Superior temporal gyrus (tissue), 1 donor: ENCODE measurements at regions not wholly inside any gene's neighbourhood (a gene's known extent, or its start where the extent isn't known, plus 50 kb on each side); places are given as distances from the start of the nearest gene placed in this dataset.

Source experiments
- DNase-seq: peaks from one replicate; pipeline ENCODE4 v3.0.0-alpha.2; 2016; ENCODE audit errors: extremely low spot score

GRCh38 chr5:93886098-93886806, 144.9 kb upstream of the POU5F2 start:
- no peak for DNase-seq

GRCh38 chr5:93884254-93884653, 142.9 kb upstream of the POU5F2 start:
- no peak for DNase-seq

GRCh38 chr5:93883459-93883858, 142.1 kb upstream of the POU5F2 start:
- DNase-seq = no peak

- no peak for DNase-seq
These were observed 134.3 kb upstream of the POU5F2 start for GRCh38 chr5:93875693-93876092.

GRCh38 chr5:93874491-93874890, 133.1 kb upstream of the POU5F2 start:
- no peak for DNase-seq

GRCh38 chr5:93874080-93874479, 132.7 kb upstream of the POU5F2 start:
- no peak for DNase-seq

GRCh38 chr5:93873211-93873736, 131.9 kb upstream of the POU5F2 start:
- no peak for DNase-seq

GRCh38 chr5:93870649-93871048, 129.2 kb upstream of the POU5F2 start:
- no peak for DNase-seq

- DNase-seq = no peak
These were observed 127.5 kb upstream of the POU5F2 start for GRCh38 chr5:93868851-93869250.

GRCh38 chr5:93850311-93850710, 108.9 kb upstream of the POU5F2 start:
- no peak for DNase-seq

- DNase-seq = no peak
These were observed 104.0 kb upstream of the POU5F2 start for GRCh38 chr5:93845376-93845775.

- no peak for DNase-seq
These were observed 90.0 kb upstream of the POU5F2 start for GRCh38 chr5:93831449-93831848.

GRCh38 chr5:93830893-93831292, 89.5 kb upstream of the POU5F2 start:
- no peak for DNase-seq

- no peak for DNase-seq
These were observed 87.9 kb upstream of the POU5F2 start for GRCh38 chr5:93829346-93829745.

GRCh38 chr5:93821891-93822415, 80.6 kb upstream of the POU5F2 start:
- no peak for DNase-seq

- DNase-seq = no peak
These were observed 78.3 kb upstream of the POU5F2 start for GRCh38 chr5:93819668-93820067.

GRCh38 chr5:93810780-93811179, 69.4 kb upstream of the POU5F2 start:
- DNase-seq = no peak

GRCh38 chr5:93809430-93809829, 68.0 kb upstream of the POU5F2 start:
- DNase-seq = no peak

GRCh38 chr5:93807846-93808245, 66.4 kb upstream of the POU5F2 start:
- no peak for DNase-seq

GRCh38 chr5:93805616-93806379, 64.4 kb upstream of the POU5F2 start:
- DNase-seq = peak; percentile 22

GRCh38 chr5:93800988-93801811, 59.8 kb upstream of the POU5F2 start:
- peak; percentile 89 for DNase-seq

- DNase-seq = no peak
These were observed 53.6 kb upstream of the POU5F2 start for GRCh38 chr5:93794954-93795353.
